ENCODE measurements at regions not wholly inside any gene's neighbourhood (a gene's known extent, or its start where the extent isn't known, plus 50 kb on each side); places are given as distances from the start of the nearest gene placed in this dataset.
"Not testable (repeated sequence)": the region's sequence is repeated elsewhere in the genome, so short reads cannot be mapped to it uniquely, and the experiment has no call there.

GRCh38 chr7:112547916-112548315 lies 67.1 kb downstream of the LSMEM1 start (continued):
- TF ChIP-seq, protein P1, sequence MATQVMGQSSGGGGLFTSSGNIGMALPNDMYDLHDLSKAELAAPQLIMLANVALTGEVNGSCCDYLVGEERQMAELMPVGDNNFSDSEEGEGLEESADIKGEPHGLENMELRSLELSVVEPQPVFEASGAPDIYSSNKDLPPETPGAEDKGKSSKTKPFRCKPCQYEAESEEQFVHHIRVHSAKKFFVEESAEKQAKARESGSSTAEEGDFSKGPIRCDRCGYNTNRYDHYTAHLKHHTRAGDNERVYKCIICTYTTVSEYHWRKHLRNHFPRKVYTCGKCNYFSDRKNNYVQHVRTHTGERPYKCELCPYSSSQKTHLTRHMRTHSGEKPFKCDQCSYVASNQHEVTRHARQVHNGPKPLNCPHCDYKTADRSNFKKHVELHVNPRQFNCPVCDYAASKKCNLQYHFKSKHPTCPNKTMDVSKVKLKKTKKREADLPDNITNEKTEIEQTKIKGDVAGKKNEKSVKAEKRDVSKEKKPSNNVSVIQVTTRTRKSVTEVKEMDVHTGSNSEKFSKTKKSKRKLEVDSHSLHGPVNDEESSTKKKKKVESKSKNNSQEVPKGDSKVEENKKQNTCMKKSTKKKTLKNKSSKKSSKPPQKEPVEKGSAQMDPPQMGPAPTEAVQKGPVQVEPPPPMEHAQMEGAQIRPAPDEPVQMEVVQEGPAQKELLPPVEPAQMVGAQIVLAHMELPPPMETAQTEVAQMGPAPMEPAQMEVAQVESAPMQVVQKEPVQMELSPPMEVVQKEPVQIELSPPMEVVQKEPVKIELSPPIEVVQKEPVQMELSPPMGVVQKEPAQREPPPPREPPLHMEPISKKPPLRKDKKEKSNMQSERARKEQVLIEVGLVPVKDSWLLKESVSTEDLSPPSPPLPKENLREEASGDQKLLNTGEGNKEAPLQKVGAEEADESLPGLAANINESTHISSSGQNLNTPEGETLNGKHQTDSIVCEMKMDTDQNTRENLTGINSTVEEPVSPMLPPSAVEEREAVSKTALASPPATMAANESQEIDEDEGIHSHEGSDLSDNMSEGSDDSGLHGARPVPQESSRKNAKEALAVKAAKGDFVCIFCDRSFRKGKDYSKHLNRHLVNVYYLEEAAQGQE (IDR thresholded peaks at IDR 0.05; ENCODE audit: low read depth, low read length): no peak
- TF ChIP-seq ELF1 (IDR thresholded peaks at IDR 0.05): no peak
- TF ChIP-seq MXI1 (IDR thresholded peaks at IDR 0.05; ENCODE audit: low read depth, low read length): no peak
- no peak for TF ChIP-seq RCOR1 (IDR thresholded peaks at IDR 0.05; ENCODE audit: low read length)

DNA sequence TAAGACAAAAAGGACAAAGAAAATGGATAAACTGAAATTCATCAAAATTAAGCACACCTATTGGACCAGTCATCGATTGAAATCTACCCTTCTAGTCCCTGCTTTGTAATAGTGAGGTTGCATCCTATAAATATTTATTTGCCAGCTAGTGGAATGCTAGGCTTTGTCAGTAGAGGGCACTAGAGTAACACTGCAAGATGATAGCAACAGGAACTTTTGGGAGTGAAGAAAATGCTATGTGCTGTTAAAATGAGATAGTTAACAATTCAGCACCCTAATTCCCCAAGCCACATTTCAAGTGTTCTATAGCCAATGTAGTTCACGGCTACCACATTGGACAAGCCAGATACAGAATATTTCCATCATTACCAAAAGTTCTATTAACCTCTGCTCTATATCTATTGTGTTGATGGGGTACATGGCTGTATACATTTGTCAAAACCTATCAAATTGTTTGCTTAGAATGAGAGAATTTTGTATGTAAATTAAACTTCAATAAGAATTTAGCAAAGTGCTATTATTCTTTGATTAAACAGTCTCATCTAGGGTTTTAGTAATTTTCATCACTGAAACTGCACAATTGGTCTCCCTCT lies 69.8 kb downstream of the LSMEM1 start:
- TF ChIP-seq RCOR1 (IDR thresholded peaks at IDR 0.05; ENCODE audit: low read length) (no peak), SMC3 (IDR thresholded peaks at IDR 0.05; ENCODE audit: low read depth, low read length) (peak; percentile 96), MAX (IDR thresholded peaks at IDR 0.05; ENCODE audit: low read depth) (no peak), RAD21 (IDR thresholded peaks at IDR 0.05; ENCODE audit: low read length) (peak; percentile 99), TEAD4 (IDR thresholded peaks at IDR 0.05; ENCODE audit: borderline replicate concordance, insufficient read depth) (no peak), POLR2AphosphoS5 (IDR thresholded peaks at IDR 0.05; ENCODE audit: low read depth, low read length) (no peak)
- TF ChIP-seq, protein P2, sequence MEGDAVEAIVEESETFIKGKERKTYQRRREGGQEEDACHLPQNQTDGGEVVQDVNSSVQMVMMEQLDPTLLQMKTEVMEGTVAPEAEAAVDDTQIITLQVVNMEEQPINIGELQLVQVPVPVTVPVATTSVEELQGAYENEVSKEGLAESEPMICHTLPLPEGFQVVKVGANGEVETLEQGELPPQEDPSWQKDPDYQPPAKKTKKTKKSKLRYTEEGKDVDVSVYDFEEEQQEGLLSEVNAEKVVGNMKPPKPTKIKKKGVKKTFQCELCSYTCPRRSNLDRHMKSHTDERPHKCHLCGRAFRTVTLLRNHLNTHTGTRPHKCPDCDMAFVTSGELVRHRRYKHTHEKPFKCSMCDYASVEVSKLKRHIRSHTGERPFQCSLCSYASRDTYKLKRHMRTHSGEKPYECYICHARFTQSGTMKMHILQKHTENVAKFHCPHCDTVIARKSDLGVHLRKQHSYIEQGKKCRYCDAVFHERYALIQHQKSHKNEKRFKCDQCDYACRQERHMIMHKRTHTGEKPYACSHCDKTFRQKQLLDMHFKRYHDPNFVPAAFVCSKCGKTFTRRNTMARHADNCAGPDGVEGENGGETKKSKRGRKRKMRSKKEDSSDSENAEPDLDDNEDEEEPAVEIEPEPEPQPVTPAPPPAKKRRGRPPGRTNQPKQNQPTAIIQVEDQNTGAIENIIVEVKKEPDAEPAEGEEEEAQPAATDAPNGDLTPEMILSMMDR (IDR thresholded peaks at IDR 0.05): peak; percentile 100
- WGBS (ENCODE audit: low lambda C conversion rate): 3% methylated on average over 2 of the region's 2 CpGs
- H3K9me2 ChIP-seq: no peaks in the 10 kb centered on the region
- H3K4me2 ChIP-seq: no peak overlapping the region
- H4K20me1 ChIP-seq (ENCODE audit: insufficient read depth): no peaks in the 10 kb centered on the region
- no peak overlapping the region for H3K4me3 ChIP-seq (ENCODE audit: low read depth in 2 of 2, low read length in 1 of 2)
- H2AFZ ChIP-seq (ENCODE audit: low read depth): no peak overlapping the region
- no peaks in the 10 kb centered on the region for H3K4me1 ChIP-seq (ENCODE audit: control insufficient read depth in 1 of 2, insufficient read depth in 2 of 2, low read depth in 1 of 2, low read length in 1 of 2)
- H3K9me3 ChIP-seq: no peaks in the 10 kb centered on the region
- POLR2A ChIA-PET: no interaction called here
- H3K9ac ChIP-seq: no peak overlapping the region
- H3F3A ChIP-seq (replicated peaks; ENCODE audit: insufficient read depth): no peaks in the 10 kb centered on the region
- H3K36me3 ChIP-seq (replicated peaks in 1 of 2; ENCODE audit: control insufficient read depth in 1 of 2, insufficient read depth in 2 of 2, low read length in 1 of 2): no peaks in the 10 kb centered on the region
- no peak overlapping the region for H3K27ac ChIP-seq (ENCODE audit: low read depth in 2 of 2, low read length in 1 of 2)
- DNase-seq: peak; percentile 74
- H3K79me2 ChIP-seq (ENCODE audit: insufficient read depth): no peaks in the 10 kb centered on the region
- no peaks in the 10 kb centered on the region for H3K27me3 ChIP-seq (ENCODE audit: insufficient read depth)
- CTCF ChIA-PET: interaction anchor here (0.5 to 2.9 kb wide), 52 partner anchors 9 to 1160 kb away, joined by 3 to 42 read pairs (median 4); partner anchors contain the start of gene LSMEM1

- H3K79me2 ChIP-seq (ENCODE audit: insufficient read depth); H3K4me1 ChIP-seq (ENCODE audit: control insufficient read depth in 1 of 2, insufficient read depth in 2 of 2, low read depth in 1 of 2, low read length in 1 of 2); H3K9ac ChIP-seq; H3K27ac ChIP-seq (ENCODE audit: low read depth in 2 of 2, low read length in 1 of 2); H3K36me3 ChIP-seq (replicated peaks in 1 of 2; ENCODE audit: control insufficient read depth in 1 of 2, insufficient read depth in 2 of 2, low read length in 1 of 2); H4K20me1 ChIP-seq (ENCODE audit: insufficient read depth); H2AFZ ChIP-seq (ENCODE audit: low read depth); H3K9me2 ChIP-seq; H3K4me2 ChIP-seq; DNase-seq; POLR2A ChIA-PET; H3K9me3 ChIP-seq; H3F3A ChIP-seq (replicated peaks; ENCODE audit: insufficient read depth); H3K27me3 ChIP-seq (ENCODE audit: insufficient read depth); H3K4me3 ChIP-seq (ENCODE audit: low read depth in 2 of 2, low read length in 1 of 2): not testable (repeated sequence)
- no CpG with 5 or more reads among the region's 30 CpGs for WGBS (ENCODE audit: low lambda C conversion rate)
- CTCF ChIA-PET: interaction anchor here (1.0 to 2.9 kb wide), 10 partner anchors 11 to 874 kb away, joined by 3 to 42 read pairs (median 8); no protein-coding TSS in a partner anchor
Observed at GRCh38 chr7:112551521-112551920, 70.7 kb downstream of the LSMEM1 start.

Data from SK-N-SH (cell line).